ENCODE measurements at regions not wholly inside any gene's neighbourhood (a gene's known extent, or its start where the extent isn't known, plus 50 kb on each side); places are given as distances from the start of the nearest gene placed in this dataset.

- TF ChIP-seq JUND (IDR thresholded peaks at IDR 0.05): no peak
- no peak for TF ChIP-seq ZNF274 (IDR thresholded peaks at IDR 0.05; ENCODE audit: low read depth, low read length)
- TF ChIP-seq CTCF (IDR thresholded peaks at IDR 0.05 in 2 of 3, conservative IDR thresholded peaks at IDR 0.05 in 1 of 3; ENCODE audit: borderline replicate concordance in 1 of 3, insufficient read depth in 1 of 3, low read depth in 2 of 3, low read length in 2 of 3): no peak
- TF ChIP-seq RAD21 (IDR thresholded peaks at IDR 0.05; ENCODE audit: low read depth): no peak
- no peak for TF ChIP-seq FOSL1 (IDR thresholded peaks at IDR 0.05; ENCODE audit: low read depth)
- TF ChIP-seq POLR2AphosphoS5 (IDR thresholded peaks at IDR 0.05; ENCODE audit: low read depth, low read length): no peak
- TF ChIP-seq SRF (IDR thresholded peaks at IDR 0.05; ENCODE audit: low read depth): no peak
- no peak for TF ChIP-seq POLR2A (IDR thresholded peaks at IDR 0.05; ENCODE audit: borderline replicate concordance, extremely low read depth, insufficient read depth, insufficient read length)
- TF ChIP-seq, protein P1, sequence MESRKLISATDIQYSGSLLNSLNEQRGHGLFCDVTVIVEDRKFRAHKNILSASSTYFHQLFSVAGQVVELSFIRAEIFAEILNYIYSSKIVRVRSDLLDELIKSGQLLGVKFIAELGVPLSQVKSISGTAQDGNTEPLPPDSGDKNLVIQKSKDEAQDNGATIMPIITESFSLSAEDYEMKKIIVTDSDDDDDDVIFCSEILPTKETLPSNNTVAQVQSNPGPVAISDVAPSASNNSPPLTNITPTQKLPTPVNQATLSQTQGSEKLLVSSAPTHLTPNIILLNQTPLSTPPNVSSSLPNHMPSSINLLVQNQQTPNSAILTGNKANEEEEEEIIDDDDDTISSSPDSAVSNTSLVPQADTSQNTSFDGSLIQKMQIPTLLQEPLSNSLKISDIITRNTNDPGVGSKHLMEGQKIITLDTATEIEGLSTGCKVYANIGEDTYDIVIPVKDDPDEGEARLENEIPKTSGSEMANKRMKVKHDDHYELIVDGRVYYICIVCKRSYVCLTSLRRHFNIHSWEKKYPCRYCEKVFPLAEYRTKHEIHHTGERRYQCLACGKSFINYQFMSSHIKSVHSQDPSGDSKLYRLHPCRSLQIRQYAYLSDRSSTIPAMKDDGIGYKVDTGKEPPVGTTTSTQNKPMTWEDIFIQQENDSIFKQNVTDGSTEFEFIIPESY (IDR thresholded peaks at IDR 0.05; ENCODE audit: extremely low read depth, insufficient replicate concordance, low read length): no peak
- TF ChIP-seq, protein P2, sequence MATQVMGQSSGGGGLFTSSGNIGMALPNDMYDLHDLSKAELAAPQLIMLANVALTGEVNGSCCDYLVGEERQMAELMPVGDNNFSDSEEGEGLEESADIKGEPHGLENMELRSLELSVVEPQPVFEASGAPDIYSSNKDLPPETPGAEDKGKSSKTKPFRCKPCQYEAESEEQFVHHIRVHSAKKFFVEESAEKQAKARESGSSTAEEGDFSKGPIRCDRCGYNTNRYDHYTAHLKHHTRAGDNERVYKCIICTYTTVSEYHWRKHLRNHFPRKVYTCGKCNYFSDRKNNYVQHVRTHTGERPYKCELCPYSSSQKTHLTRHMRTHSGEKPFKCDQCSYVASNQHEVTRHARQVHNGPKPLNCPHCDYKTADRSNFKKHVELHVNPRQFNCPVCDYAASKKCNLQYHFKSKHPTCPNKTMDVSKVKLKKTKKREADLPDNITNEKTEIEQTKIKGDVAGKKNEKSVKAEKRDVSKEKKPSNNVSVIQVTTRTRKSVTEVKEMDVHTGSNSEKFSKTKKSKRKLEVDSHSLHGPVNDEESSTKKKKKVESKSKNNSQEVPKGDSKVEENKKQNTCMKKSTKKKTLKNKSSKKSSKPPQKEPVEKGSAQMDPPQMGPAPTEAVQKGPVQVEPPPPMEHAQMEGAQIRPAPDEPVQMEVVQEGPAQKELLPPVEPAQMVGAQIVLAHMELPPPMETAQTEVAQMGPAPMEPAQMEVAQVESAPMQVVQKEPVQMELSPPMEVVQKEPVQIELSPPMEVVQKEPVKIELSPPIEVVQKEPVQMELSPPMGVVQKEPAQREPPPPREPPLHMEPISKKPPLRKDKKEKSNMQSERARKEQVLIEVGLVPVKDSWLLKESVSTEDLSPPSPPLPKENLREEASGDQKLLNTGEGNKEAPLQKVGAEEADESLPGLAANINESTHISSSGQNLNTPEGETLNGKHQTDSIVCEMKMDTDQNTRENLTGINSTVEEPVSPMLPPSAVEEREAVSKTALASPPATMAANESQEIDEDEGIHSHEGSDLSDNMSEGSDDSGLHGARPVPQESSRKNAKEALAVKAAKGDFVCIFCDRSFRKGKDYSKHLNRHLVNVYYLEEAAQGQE (IDR thresholded peaks at IDR 0.05; ENCODE audit: low read depth): no peak
- TF ChIP-seq EZH2 (IDR thresholded peaks at IDR 0.05): no peak
- TF ChIP-seq EZH2phosphoT487 (IDR thresholded peaks at IDR 0.05; ENCODE audit: borderline replicate concordance): no peak
- no peak for TF ChIP-seq SIN3A (IDR thresholded peaks at IDR 0.05; ENCODE audit: low read depth)
Measured at GRCh38 chr2:43095533-43096295, 130.7 kb downstream of the ZFP36L2 start.
